D721Med (cell line): ENCODE measurements at regions not wholly inside any gene's neighbourhood (a gene's known extent, or its start where the extent isn't known, plus 50 kb on each side); places are given as distances from the start of the nearest gene placed in this dataset.
A peak's percentile ranks its signal among the peaks of the same experiment; 100 is the strongest.

ENCODE experiments used
- DNase-seq: peaks from one replicate; pipeline ENCODE4 v3.0.0; 2011; ENCODE audit warnings: low spot score; ENCODE audit not compliant: insufficient read length
- FAIRE-seq: peaks from 2 replicates; lab custom pipeline; 2011; peaks lifted over from hg19 to GRCh38; lab: Jason Lieb, UNC
- CTCF ChIP-seq: IDR thresholded peaks from 2 replicates; pipeline ENCODE4 v1.5.1; 2012; ENCODE audit warnings: mild to moderate bottlenecking, control low read depth; ENCODE audit not compliant: insufficient read depth; ENCODE audit errors: missing control alignments

- TF ChIP-seq CTCF: no peak
- FAIRE-seq (no peak), DNase-seq (no peak)
Observed at GRCh38 chr13:70191034-70191433, 82.8 kb upstream of the KLHL1 start.

GRCh38 chr13:70189981-70190380 lies 81.7 kb upstream of the KLHL1 start:
- no peak for TF ChIP-seq CTCF
- FAIRE-seq (peak; percentile 55), DNase-seq (no peak)

- DNase-seq (no peak), FAIRE-seq (no peak)
- no peak for TF ChIP-seq CTCF
Observed at GRCh38 chr13:70188567-70188966, 80.3 kb upstream of the KLHL1 start.

GRCh38 chr13:70183041-70183440 lies 74.8 kb upstream of the KLHL1 start:
- FAIRE-seq (peak; percentile 44), DNase-seq (no peak)
- TF ChIP-seq CTCF: no peak
